ENCODE measurements at regions not wholly inside any gene's neighbourhood (a gene's known extent, or its start where the extent isn't known, plus 50 kb on each side); places are given as distances from the start of the nearest gene placed in this dataset.
"Not testable (repeated sequence)": the region's sequence is repeated elsewhere in the genome, so short reads cannot be mapped to it uniquely, and the experiment has no call there.

DNA sequence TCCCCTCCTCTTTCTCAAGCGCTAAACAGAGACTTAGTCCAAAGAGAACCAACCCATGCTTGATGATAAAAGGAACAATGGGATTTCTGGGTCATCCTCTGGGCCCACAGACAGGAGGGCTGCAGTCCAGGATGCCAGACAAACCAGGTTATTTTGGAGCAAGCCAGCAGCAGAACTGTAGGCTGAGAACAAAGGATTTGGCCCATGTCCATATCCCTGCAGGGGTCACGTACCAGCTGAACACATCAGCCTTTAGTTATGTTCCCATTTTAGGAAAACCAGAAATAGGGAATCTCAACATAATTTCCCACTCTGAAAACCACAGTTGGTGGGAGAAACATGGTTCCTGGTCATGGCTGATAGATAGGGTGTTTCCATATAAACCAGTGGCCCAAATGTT, 533.6 kb upstream of the CADM1 start:
- no peak overlapping the region for H3K27ac Mint-ChIP-seq (ENCODE audit: unreplicated experiment)
- H3K27me3 Mint-ChIP-seq (ENCODE audit: unreplicated experiment) = peaks cover 4% of the 10 kb centered on the region
- no peak for DNase-seq (ENCODE audit: low spot score)
- no peaks in the 10 kb centered on the region for H3K36me3 Mint-ChIP-seq (ENCODE audit: low read depth, unreplicated experiment)
- H3K9me3 Mint-ChIP-seq (ENCODE audit: unreplicated experiment) = no peaks in the 10 kb centered on the region
- H3K4me3 Mint-ChIP-seq (ENCODE audit: unreplicated experiment) = no peak overlapping the region
- TF ChIP-seq, protein P1, sequence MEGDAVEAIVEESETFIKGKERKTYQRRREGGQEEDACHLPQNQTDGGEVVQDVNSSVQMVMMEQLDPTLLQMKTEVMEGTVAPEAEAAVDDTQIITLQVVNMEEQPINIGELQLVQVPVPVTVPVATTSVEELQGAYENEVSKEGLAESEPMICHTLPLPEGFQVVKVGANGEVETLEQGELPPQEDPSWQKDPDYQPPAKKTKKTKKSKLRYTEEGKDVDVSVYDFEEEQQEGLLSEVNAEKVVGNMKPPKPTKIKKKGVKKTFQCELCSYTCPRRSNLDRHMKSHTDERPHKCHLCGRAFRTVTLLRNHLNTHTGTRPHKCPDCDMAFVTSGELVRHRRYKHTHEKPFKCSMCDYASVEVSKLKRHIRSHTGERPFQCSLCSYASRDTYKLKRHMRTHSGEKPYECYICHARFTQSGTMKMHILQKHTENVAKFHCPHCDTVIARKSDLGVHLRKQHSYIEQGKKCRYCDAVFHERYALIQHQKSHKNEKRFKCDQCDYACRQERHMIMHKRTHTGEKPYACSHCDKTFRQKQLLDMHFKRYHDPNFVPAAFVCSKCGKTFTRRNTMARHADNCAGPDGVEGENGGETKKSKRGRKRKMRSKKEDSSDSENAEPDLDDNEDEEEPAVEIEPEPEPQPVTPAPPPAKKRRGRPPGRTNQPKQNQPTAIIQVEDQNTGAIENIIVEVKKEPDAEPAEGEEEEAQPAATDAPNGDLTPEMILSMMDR (IDR thresholded peaks at IDR 0.05; ENCODE audit: unreplicated experiment) = no peak
- peaks cover 1% of the 10 kb centered on the region for H3K4me1 Mint-ChIP-seq (ENCODE audit: unreplicated experiment)

- TF ChIP-seq, protein P1 (IDR thresholded peaks at IDR 0.05; ENCODE audit: unreplicated experiment) = no peak
- H3K36me3 Mint-ChIP-seq (ENCODE audit: low read depth, unreplicated experiment) = no peaks in the 10 kb centered on the region
- H3K4me1 Mint-ChIP-seq (ENCODE audit: unreplicated experiment) = no peaks in the 10 kb centered on the region
- no peak overlapping the region for H3K4me3 Mint-ChIP-seq (ENCODE audit: unreplicated experiment)
- no peaks in the 10 kb centered on the region for H3K27me3 Mint-ChIP-seq (ENCODE audit: unreplicated experiment)
- no peak overlapping the region for H3K27ac Mint-ChIP-seq (ENCODE audit: unreplicated experiment)
- H3K9me3 Mint-ChIP-seq (ENCODE audit: unreplicated experiment) = no peaks in the 10 kb centered on the region
- DNase-seq (ENCODE audit: low spot score) = no peak
Measured at GRCh38 chr11:116035977-116036376, 531.8 kb upstream of the CADM1 start.

GRCh38 chr11:116033931-116034553, 529.8 kb upstream of the CADM1 start:
- TF ChIP-seq, protein P1 (IDR thresholded peaks at IDR 0.05; ENCODE audit: unreplicated experiment) = no peak
- Mint-ChIP-seq H3K4me1 (ENCODE audit: unreplicated experiment) (no peaks in the 10 kb centered on the region), H3K9me3 (ENCODE audit: unreplicated experiment) (no peaks in the 10 kb centered on the region), H3K27me3 (ENCODE audit: unreplicated experiment) (no peaks in the 10 kb centered on the region), H3K36me3 (ENCODE audit: low read depth, unreplicated experiment) (no peaks in the 10 kb centered on the region), H3K27ac (ENCODE audit: unreplicated experiment) (no peak overlapping the region), H3K4me3 (ENCODE audit: unreplicated experiment) (no peak overlapping the region)
- DNase-seq (ENCODE audit: low spot score) = no peak

DNA sequence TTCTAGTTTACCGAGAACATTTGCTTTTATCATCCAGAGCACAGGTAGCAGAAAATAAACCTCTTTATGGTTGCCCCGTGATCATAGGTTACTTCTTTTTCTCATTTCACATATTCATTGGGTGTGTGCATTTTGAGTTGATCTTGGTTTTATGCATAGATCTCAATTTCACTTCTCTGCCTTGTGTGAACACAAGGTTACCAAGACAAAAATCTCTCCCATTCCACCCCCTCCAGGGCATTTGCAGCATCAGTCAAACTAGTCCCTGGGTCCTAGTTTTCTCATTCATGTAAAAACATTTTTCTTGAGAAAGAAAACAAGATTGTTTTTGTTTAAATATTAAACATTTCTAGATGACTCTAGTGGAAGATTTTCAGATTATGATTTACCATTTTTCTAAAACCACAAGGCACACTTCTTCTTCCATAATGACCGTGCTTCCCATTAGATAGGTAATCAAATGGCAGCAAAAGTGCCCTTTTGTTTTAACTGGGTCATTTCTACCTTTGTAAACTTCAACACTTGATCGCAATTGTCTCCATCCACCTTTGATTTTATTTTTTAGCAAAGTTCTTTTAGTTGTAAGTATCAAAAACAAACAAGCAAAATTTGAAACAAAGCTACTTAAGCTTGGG, 526.6 kb upstream of the CADM1 start:
- peaks cover 1% of the 10 kb centered on the region for H3K27me3 Mint-ChIP-seq (ENCODE audit: unreplicated experiment)
- no peaks in the 10 kb centered on the region for H3K9me3 Mint-ChIP-seq (ENCODE audit: unreplicated experiment)
- DNase-seq (ENCODE audit: low spot score) = no peak
- no peaks in the 10 kb centered on the region for H3K36me3 Mint-ChIP-seq (ENCODE audit: low read depth, unreplicated experiment)
- H3K4me3 Mint-ChIP-seq (ENCODE audit: unreplicated experiment) = no peak overlapping the region
- TF ChIP-seq, protein P1 (IDR thresholded peaks at IDR 0.05; ENCODE audit: unreplicated experiment) = no peak
- no peak overlapping the region for H3K27ac Mint-ChIP-seq (ENCODE audit: unreplicated experiment)
- no peaks in the 10 kb centered on the region for H3K4me1 Mint-ChIP-seq (ENCODE audit: unreplicated experiment)

GRCh38 chr11:116028506-116028905, 524.3 kb upstream of the CADM1 start:
- not testable (repeated sequence) for DNase-seq (ENCODE audit: low spot score); H3K9me3 Mint-ChIP-seq (ENCODE audit: unreplicated experiment); H3K27ac Mint-ChIP-seq (ENCODE audit: unreplicated experiment); H3K4me1 Mint-ChIP-seq (ENCODE audit: unreplicated experiment); H3K4me3 Mint-ChIP-seq (ENCODE audit: unreplicated experiment); H3K36me3 Mint-ChIP-seq (ENCODE audit: low read depth, unreplicated experiment); H3K27me3 Mint-ChIP-seq (ENCODE audit: unreplicated experiment)

All from endothelial cell (in vitro differentiated cells).